Esophagus muscularis mucosa (tissue), 3 donors: ENCODE measurements at regions not wholly inside any gene's neighbourhood (a gene's known extent, or its start where the extent isn't known, plus 50 kb on each side); places are given as distances from the start of the nearest gene placed in this dataset.

Experiments
- CTCF ChIP-seq, 3 experiments: fragments of 200-600 bp in 2 of 3; fragments of 450-650 bp in 1 of 3; sonication (generic) in 2 of 3; IDR thresholded peaks; one replicate each; pipeline ENCODE4 v1.5.1; 2017 to 2019; ENCODE audit warnings: antibody characterized with exemption in 3 of 3, mild to moderate bottlenecking in 2 of 3, moderate library complexity in 1 of 3
- POLR2A ChIP-seq: fragments of 450-650 bp; IDR thresholded peaks from one replicate; pipeline ENCODE4 v1.6.1; 2017; ENCODE audit warnings: antibody characterized with exemption, moderate library complexity, mild to moderate bottlenecking, low read depth

GRCh38 chr7:42572561-42572960 is 335.6 kb upstream of the GLI3 start:
- no peak for TF ChIP-seq CTCF (IDR thresholded peaks at IDR 0.05)
- TF ChIP-seq POLR2A = no peak
